HFFc6 (cell line): ENCODE measurements at regions not wholly inside any gene's neighbourhood (a gene's known extent, or its start where the extent isn't known, plus 50 kb on each side); places are given as distances from the start of the nearest gene placed in this dataset.
A peak's percentile ranks its signal among the peaks of the same experiment; 100 is the strongest.

ENCODE experiments used
- DNase-seq: peaks from one replicate; pipeline ENCODE4 v3.0.0-alpha.2; 2018
- H3K27ac Mint-ChIP-seq: 2 replicates; pipeline ENCODE4 v1.8.0; 2020; ENCODE audit warnings: mild to moderate bottlenecking, mixed read lengths
- H3K27me3 Mint-ChIP-seq: 2 replicates; pipeline ENCODE4 v1.8.0; 2021; ENCODE audit warnings: mild to moderate bottlenecking, moderate library complexity, mixed read lengths; ENCODE audit not compliant: insufficient read depth
- H3K36me3 Mint-ChIP-seq: 2 replicates; pipeline ENCODE4 v1.8.0; 2021; ENCODE audit warnings: low read depth, mixed read lengths
- H3K4me1 Mint-ChIP-seq: 2 replicates; pipeline ENCODE4 v1.8.0; 2020; ENCODE audit warnings: low read depth, mixed read lengths
- H3K4me3 Mint-ChIP-seq: 2 replicates; pipeline ENCODE4 v1.8.0; 2020; ENCODE audit warnings: mild to moderate bottlenecking, moderate library complexity, mixed read lengths
- H3K9me3 Mint-ChIP-seq: 2 replicates; pipeline ENCODE4 v1.8.0; 2020; ENCODE audit warnings: mild to moderate bottlenecking, mixed read lengths
- TF ChIP-seq, protein P1 (sequence below): fragments of 200-600 bp; sonication (generic); IDR thresholded peaks from 2 replicates; pipeline ENCODE4 v1.5.0; 2021; ENCODE audit warnings: antibody characterized with exemption, mild to moderate bottlenecking

DNA sequence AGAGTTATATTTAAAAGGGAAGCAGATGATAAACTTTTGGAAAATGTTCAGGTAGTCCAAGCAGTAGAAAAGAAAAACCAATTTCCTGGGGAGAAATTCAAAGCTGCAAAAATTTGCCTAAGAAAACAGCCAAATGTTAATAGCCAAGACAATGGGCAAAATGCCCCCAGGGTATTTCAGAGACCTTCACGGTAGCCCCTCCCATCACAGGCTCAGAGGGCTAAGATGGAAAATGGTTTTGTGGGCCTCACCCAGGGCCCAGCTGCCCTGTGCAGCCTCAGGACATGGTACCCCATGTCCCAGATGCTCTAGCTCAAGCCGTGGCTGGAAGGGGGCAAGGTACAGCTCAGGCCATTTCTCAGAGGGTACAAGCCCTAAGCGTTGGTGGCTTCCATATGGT, 391.0 kb downstream of the ZIC4 start:
- Mint-ChIP-seq H3K4me3 (no peak overlapping the region), H3K27ac (no peak overlapping the region)

DNA sequence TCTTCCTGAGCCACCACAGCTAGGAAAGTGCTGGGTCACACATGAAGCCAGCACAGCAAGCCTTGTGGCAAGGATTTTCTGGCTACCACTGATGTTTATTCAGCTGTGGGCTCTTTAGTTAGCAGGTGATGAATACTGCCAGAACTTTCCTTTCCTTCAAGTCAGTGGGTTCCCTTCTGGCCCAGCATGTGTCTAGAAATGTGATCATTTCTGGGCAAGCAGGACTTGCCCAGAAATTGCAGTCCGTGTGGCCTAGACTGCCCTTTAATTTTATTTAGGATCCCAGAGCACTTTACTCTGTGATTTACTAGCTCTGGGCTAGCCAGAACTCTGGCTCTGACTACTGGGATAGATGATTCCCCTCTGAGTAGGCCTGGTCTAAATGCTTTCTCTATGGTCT, 397.5 kb downstream of the ZIC4 start:
- no peaks in the 10 kb centered on the region for H3K9me3 Mint-ChIP-seq
- DNase-seq = no peak
- no peaks in the 10 kb centered on the region for H3K27me3 Mint-ChIP-seq
- H3K27ac Mint-ChIP-seq = peak overlapping the region; percentile 25; the same call in 1 of the 2 replicates
- no peaks in the 10 kb centered on the region for H3K36me3 Mint-ChIP-seq
- TF ChIP-seq, protein P1, sequence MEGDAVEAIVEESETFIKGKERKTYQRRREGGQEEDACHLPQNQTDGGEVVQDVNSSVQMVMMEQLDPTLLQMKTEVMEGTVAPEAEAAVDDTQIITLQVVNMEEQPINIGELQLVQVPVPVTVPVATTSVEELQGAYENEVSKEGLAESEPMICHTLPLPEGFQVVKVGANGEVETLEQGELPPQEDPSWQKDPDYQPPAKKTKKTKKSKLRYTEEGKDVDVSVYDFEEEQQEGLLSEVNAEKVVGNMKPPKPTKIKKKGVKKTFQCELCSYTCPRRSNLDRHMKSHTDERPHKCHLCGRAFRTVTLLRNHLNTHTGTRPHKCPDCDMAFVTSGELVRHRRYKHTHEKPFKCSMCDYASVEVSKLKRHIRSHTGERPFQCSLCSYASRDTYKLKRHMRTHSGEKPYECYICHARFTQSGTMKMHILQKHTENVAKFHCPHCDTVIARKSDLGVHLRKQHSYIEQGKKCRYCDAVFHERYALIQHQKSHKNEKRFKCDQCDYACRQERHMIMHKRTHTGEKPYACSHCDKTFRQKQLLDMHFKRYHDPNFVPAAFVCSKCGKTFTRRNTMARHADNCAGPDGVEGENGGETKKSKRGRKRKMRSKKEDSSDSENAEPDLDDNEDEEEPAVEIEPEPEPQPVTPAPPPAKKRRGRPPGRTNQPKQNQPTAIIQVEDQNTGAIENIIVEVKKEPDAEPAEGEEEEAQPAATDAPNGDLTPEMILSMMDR = no peak
- H3K4me3 Mint-ChIP-seq = no peak overlapping the region
- H3K4me1 Mint-ChIP-seq = peaks cover 38% of the 10 kb centered on the region

More for the DNA sequence above, 391.0 kb downstream of the ZIC4 start:
- no peaks in the 10 kb centered on the region for H3K36me3 Mint-ChIP-seq
- no peaks in the 10 kb centered on the region for H3K27me3 Mint-ChIP-seq
- H3K9me3 Mint-ChIP-seq = no peaks in the 10 kb centered on the region
- no peak for DNase-seq
- H3K4me1 Mint-ChIP-seq = peaks cover 6% of the 10 kb centered on the region; the same call in 1 of the 2 replicates
- TF ChIP-seq, protein P1 = no peak

DNA sequence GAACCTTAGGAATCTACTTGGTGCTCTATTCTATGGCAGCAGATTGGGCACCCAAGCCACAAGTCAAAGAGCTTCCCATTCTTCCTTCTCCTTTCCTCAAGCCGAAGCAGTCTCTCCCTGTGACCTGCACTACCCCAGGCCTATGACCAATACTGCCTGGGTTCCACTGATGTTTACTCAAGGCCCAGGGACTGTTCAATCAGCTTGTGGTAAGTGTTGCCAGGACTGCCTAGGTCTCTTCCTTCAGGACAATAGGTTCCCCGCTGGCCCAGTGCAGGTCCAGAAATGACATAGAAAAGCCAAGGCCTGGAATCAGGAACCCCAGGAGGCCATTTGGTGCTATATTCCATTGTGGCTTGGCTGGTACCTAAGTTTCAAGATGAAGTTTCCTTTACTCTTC, 397.9 kb downstream of the ZIC4 start:
- DNase-seq = no peak

DNA sequence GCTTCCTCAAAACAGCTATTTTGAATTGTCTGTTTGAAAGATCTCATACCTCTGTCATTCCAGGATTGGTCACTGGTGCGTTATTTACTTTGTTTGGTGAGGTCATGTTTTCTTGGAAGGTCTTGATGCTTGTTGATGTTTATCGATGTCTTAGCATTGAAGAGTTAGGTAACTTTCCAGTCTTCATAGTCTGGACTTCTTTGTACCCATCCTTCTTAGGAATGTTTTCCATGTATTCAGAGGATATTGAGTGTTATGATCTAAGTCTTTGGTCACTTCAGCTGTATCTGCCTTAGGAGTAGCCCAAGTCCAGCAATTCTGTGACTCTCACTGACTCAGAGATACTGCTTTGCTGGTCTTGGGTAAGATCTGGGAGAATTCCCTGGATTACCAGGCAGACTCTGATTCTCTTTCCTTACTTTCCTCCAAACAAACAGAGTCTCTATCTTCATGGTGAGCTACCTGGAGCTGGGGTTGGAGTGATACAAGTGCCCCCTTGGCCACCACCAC, 398.6 kb downstream of the ZIC4 start:
- Mint-ChIP-seq H3K36me3 (no peaks in the 10 kb centered on the region; the same call in 1 of the 2 replicates), H3K9me3 (no peaks in the 10 kb centered on the region), H3K27me3 (no peaks in the 10 kb centered on the region), H3K4me1 (peaks cover 36% of the 10 kb centered on the region), H3K27ac (no peak overlapping the region), H3K4me3 (no peak overlapping the region)
- TF ChIP-seq, protein P1 = no peak
- no peak for DNase-seq

More for the DNA sequence above, 397.9 kb downstream of the ZIC4 start:
- TF ChIP-seq, protein P1 = no peak
- Mint-ChIP-seq H3K4me1 (peaks cover 38% of the 10 kb centered on the region), H3K27ac (peak overlapping the region; percentile 25; the same call in 1 of the 2 replicates), H3K9me3 (no peaks in the 10 kb centered on the region), H3K27me3 (no peaks in the 10 kb centered on the region), H3K4me3 (no peak overlapping the region), H3K36me3 (no peaks in the 10 kb centered on the region)

DNA sequence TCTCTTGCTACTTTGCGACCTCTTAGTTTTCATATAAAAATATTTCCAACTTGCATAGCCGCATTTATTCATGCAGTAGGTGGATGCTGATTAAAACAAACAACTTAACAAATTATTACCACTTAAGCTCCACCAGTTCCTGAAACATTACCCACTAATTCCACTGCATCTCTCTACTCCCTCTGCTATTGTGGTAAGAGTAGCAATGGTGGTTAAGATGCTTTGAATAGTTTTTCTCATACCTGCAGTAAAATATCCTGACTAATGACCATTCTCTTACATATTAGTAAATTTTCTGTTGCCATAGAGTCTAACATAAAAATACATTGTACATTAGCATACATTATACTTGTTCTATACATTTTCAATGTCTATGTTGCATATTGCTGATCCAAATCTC, 397.6 kb upstream of the PLSCR5 start:
- peak; percentile 32 for DNase-seq
- TF ChIP-seq, protein P1 = no peak
- Mint-ChIP-seq H3K4me1 (peaks cover 23% of the 10 kb centered on the region), H3K36me3 (no peaks in the 10 kb centered on the region; the same call in 1 of the 2 replicates), H3K27me3 (peaks cover 2% of the 10 kb centered on the region; the same call in 1 of the 2 replicates), H3K27ac (peak overlapping the region; percentile 23; the same call in 1 of the 2 replicates), H3K9me3 (no peaks in the 10 kb centered on the region), H3K4me3 (no peak overlapping the region)
